ENCODE measurements at regions not wholly inside any gene's neighbourhood (a gene's known extent, or its start where the extent isn't known, plus 50 kb on each side); places are given as distances from the start of the nearest gene placed in this dataset.

- no peaks in the 10 kb centered on the region for H3K4me1 Mint-ChIP-seq
- H3K9ac ChIP-seq (ENCODE audit: low read length), result no peak overlapping the region
- WGBS (ENCODE audit: insufficient coverage), result no CpG with 5 or more reads among the region's 2 CpGs
- ChIA-PET POLR2A (no interaction called here), CTCF (no interaction called here)
- no peak overlapping the region for H3K27ac Mint-ChIP-seq
- H3K27me3 Mint-ChIP-seq, result no peaks in the 10 kb centered on the region
- ATAC-seq (ENCODE audit: low read depth) (no peak), DNase-seq (no peak)
- H4K20me1 ChIP-seq (ENCODE audit: control insufficient read depth, insufficient read depth, low read length, poor library complexity, severe bottlenecking), result no peaks in the 10 kb centered on the region
- H3K4me1 ChIP-seq (ENCODE audit: control insufficient read depth in 2 of 2, insufficient read depth in 2 of 2, low read length in 2 of 2), result no peaks in the 10 kb centered on the region
- H2AFZ ChIP-seq (ENCODE audit: insufficient read depth, low read depth, low read length, poor library complexity, severe bottlenecking), result no peak overlapping the region
- no peak overlapping the region for H3K4me3 ChIP-seq (ENCODE audit: control extremely low read depth in 1 of 5, extremely low read depth in 1 of 5, insufficient read depth in 1 of 5, low read depth in 2 of 5, low read length in 4 of 5)
- no peaks in the 10 kb centered on the region for H3K9me3 ChIP-seq (ENCODE audit: control extremely low read depth in 1 of 3, control insufficient read depth in 2 of 3, insufficient read depth in 1 of 3, low read length in 2 of 3)
- no peaks in the 10 kb centered on the region for H3K9me3 Mint-ChIP-seq (ENCODE audit: insufficient read depth)
- H3K4me3 Mint-ChIP-seq, result no peak overlapping the region
- intact Hi-C loops (cut with micrococcal nuclease), result no loop called here
- H3K36me3 ChIP-seq (replicated peaks in 1 of 2; ENCODE audit: control extremely low read depth in 1 of 2, control insufficient read depth in 1 of 2, extremely low read depth in 1 of 2, insufficient read depth in 2 of 2, low read length in 1 of 2), result no peaks in the 10 kb centered on the region
- H3K79me2 ChIP-seq (ENCODE audit: control insufficient read depth, insufficient read depth, low read length), result no peaks in the 10 kb centered on the region
- H3K4me2 ChIP-seq (replicated peaks; ENCODE audit: low read depth, low read length, poor library complexity, severe bottlenecking), result no peak overlapping the region
- H3K27ac ChIP-seq (ENCODE audit: low read length in 2 of 2), result no peak overlapping the region
- no peaks in the 10 kb centered on the region for H3K27me3 ChIP-seq (replicated peaks in 1 of 4; ENCODE audit: control extremely low read depth in 1 of 4, control insufficient read depth in 3 of 4, insufficient read depth in 4 of 4, low read length in 3 of 4)
- TF ChIP-seq CTCF (IDR thresholded peaks at IDR 0.05), result no peak
- TF ChIP-seq EZH2 (IDR thresholded peaks at IDR 0.05; ENCODE audit: borderline replicate concordance, insufficient read depth, low read depth, low read length, poor library complexity, severe bottlenecking), result no peak
Measured at GRCh38 chr9:82780017-82780416, 282.9 kb downstream of the RASEF start.

- no peaks in the 10 kb centered on the region for H3K79me2 ChIP-seq (ENCODE audit: control insufficient read depth, insufficient read depth, low read length)
- ChIA-PET CTCF (no interaction called here), POLR2A (no interaction called here)
- Mint-ChIP-seq H3K4me3 (no peak overlapping the region), H3K9me3 (ENCODE audit: insufficient read depth) (no peaks in the 10 kb centered on the region), H3K4me1 (no peaks in the 10 kb centered on the region), H3K27ac (no peak overlapping the region), H3K27me3 (no peaks in the 10 kb centered on the region)
- ATAC-seq (ENCODE audit: low read depth) (no peak), DNase-seq (no peak)
- H3K9ac ChIP-seq (ENCODE audit: low read length), result no peak overlapping the region
- intact Hi-C loops (cut with micrococcal nuclease), result no loop called here
- no peak overlapping the region for H3K27ac ChIP-seq (ENCODE audit: low read length in 2 of 2)
- TF ChIP-seq EZH2 (IDR thresholded peaks at IDR 0.05; ENCODE audit: borderline replicate concordance, insufficient read depth, low read depth, low read length, poor library complexity, severe bottlenecking) (no peak), CTCF (IDR thresholded peaks at IDR 0.05) (no peak)
- no peaks in the 10 kb centered on the region for H3K27me3 ChIP-seq (replicated peaks in 1 of 4; ENCODE audit: control extremely low read depth in 1 of 4, control insufficient read depth in 3 of 4, insufficient read depth in 4 of 4, low read length in 3 of 4)
- H3K4me2 ChIP-seq (replicated peaks; ENCODE audit: low read depth, low read length, poor library complexity, severe bottlenecking), result no peak overlapping the region
- WGBS (ENCODE audit: insufficient coverage), result 90% methylated on average over 3 of the region's 6 CpGs
- no peaks in the 10 kb centered on the region for H3K9me3 ChIP-seq (ENCODE audit: control extremely low read depth in 1 of 3, control insufficient read depth in 2 of 3, insufficient read depth in 1 of 3, low read length in 2 of 3)
- H2AFZ ChIP-seq (ENCODE audit: insufficient read depth, low read depth, low read length, poor library complexity, severe bottlenecking), result no peak overlapping the region
- H3K4me3 ChIP-seq (ENCODE audit: control extremely low read depth in 1 of 5, extremely low read depth in 1 of 5, insufficient read depth in 1 of 5, low read depth in 2 of 5, low read length in 4 of 5), result no peak overlapping the region
- H4K20me1 ChIP-seq (ENCODE audit: control insufficient read depth, insufficient read depth, low read length, poor library complexity, severe bottlenecking), result no peaks in the 10 kb centered on the region
- H3K36me3 ChIP-seq (replicated peaks in 1 of 2; ENCODE audit: control extremely low read depth in 1 of 2, control insufficient read depth in 1 of 2, extremely low read depth in 1 of 2, insufficient read depth in 2 of 2, low read length in 1 of 2), result no peaks in the 10 kb centered on the region
- no peaks in the 10 kb centered on the region for H3K4me1 ChIP-seq (ENCODE audit: control insufficient read depth in 2 of 2, insufficient read depth in 2 of 2, low read length in 2 of 2)
Measured at GRCh38 chr9:82781921-82782392, 281.0 kb downstream of the RASEF start.
